ENCODE measurements at regions not wholly inside any gene's neighbourhood (a gene's known extent, or its start where the extent isn't known, plus 50 kb on each side); places are given as distances from the start of the nearest gene placed in this dataset.

- dilution Hi-C loops (cut with MboI; ENCODE audit: extremely low pct_ligation_motif_present, low sequenced_read_pairs): no loop called here
- no peak for FAIRE-seq
- H3K9me1 ChIP-seq (ENCODE audit: control insufficient read depth, extremely low read depth, insufficient read depth, low read length): no peaks in the 10 kb centered on the region
Observed at GRCh38 chr22:27552176-27552575, 249.4 kb downstream of the MN1 start.

GRCh38 chr22:27552863-27553262 lies 248.7 kb downstream of the MN1 start:
- H3K27me3 ChIP-seq (ENCODE audit: control insufficient read depth, extremely low read depth, insufficient read depth, low read length): no peaks in the 10 kb centered on the region
- no peak overlapping the region for H3K4me2 ChIP-seq (ENCODE audit: control insufficient read depth, extremely low read depth, insufficient read depth, low read depth, low read length)
- no peak overlapping the region for H2AFZ ChIP-seq (ENCODE audit: control insufficient read depth, low read length)
- H3K9ac ChIP-seq (ENCODE audit: control insufficient read depth, extremely low read depth, insufficient read depth, low read length): no peak overlapping the region
- H3K9me1 ChIP-seq (ENCODE audit: control insufficient read depth, extremely low read depth, insufficient read depth, low read length): no peaks in the 10 kb centered on the region
- H3K4me1 ChIP-seq (ENCODE audit: control insufficient read depth, extremely low read depth, insufficient read depth, low read length): peaks cover 4% of the 10 kb centered on the region
- H3K4me3 ChIP-seq (ENCODE audit: control insufficient read depth in 2 of 3, extremely low read depth in 1 of 3, insufficient read depth in 2 of 3, low read depth in 1 of 3, low read length in 3 of 3): no peak overlapping the region
- no peaks in the 10 kb centered on the region for H3K79me2 ChIP-seq (ENCODE audit: control insufficient read depth, insufficient read depth, low read length)
- no peak for FAIRE-seq
- no peak overlapping the region for H3K27ac ChIP-seq (ENCODE audit: control insufficient read depth, insufficient read depth, low read length)
- H3K36me3 ChIP-seq (ENCODE audit: control insufficient read depth in 2 of 2, extremely low read depth in 1 of 2, insufficient read depth in 2 of 2, low read length in 2 of 2): no peaks in the 10 kb centered on the region
- no peaks in the 10 kb centered on the region for H4K20me1 ChIP-seq (ENCODE audit: control insufficient read depth, extremely low read depth, insufficient read depth, low read length)
- no peak for DNase-seq (ENCODE audit: low read depth, low spot score)
- peaks cover 3% of the 10 kb centered on the region for H3K9me3 ChIP-seq (ENCODE audit: control insufficient read depth, low read depth, low read length)
- TF ChIP-seq EZH2 (IDR thresholded peaks at IDR 0.05; ENCODE audit: low read length): no peak
- TF ChIP-seq CTCF (optimal IDR thresholded peaks at IDR 0.05 in 1 of 3, IDR thresholded peaks at IDR 0.05 in 1 of 3, conservative IDR thresholded peaks at IDR 0.05 in 1 of 3; ENCODE audit: extremely low read depth in 1 of 3, insufficient read depth in 2 of 3, low read length in 3 of 3): no peak
- dilution Hi-C loops (cut with MboI; ENCODE audit: extremely low pct_ligation_motif_present, low sequenced_read_pairs): no loop called here

More at GRCh38 chr22:27552176-27552575, 249.4 kb downstream of the MN1 start:
- no peak for DNase-seq (ENCODE audit: low read depth, low spot score)
- Histone ChIP-seq H3K4me2 (ENCODE audit: control insufficient read depth, extremely low read depth, insufficient read depth, low read depth, low read length) (no peak overlapping the region), H3K9me3 (ENCODE audit: control insufficient read depth, low read depth, low read length) (peaks cover 3% of the 10 kb centered on the region), H3K4me3 (ENCODE audit: control insufficient read depth in 2 of 3, extremely low read depth in 1 of 3, insufficient read depth in 2 of 3, low read depth in 1 of 3, low read length in 3 of 3) (no peak overlapping the region), H2AFZ (ENCODE audit: control insufficient read depth, low read length) (no peak overlapping the region), H3K27ac (ENCODE audit: control insufficient read depth, insufficient read depth, low read length) (no peak overlapping the region), H3K27me3 (ENCODE audit: control insufficient read depth, extremely low read depth, insufficient read depth, low read length) (no peaks in the 10 kb centered on the region), H4K20me1 (ENCODE audit: control insufficient read depth, extremely low read depth, insufficient read depth, low read length) (no peaks in the 10 kb centered on the region), H3K9ac (ENCODE audit: control insufficient read depth, extremely low read depth, insufficient read depth, low read length) (no peak overlapping the region), H3K4me1 (ENCODE audit: control insufficient read depth, extremely low read depth, insufficient read depth, low read length) (peaks cover 4% of the 10 kb centered on the region), H3K79me2 (ENCODE audit: control insufficient read depth, insufficient read depth, low read length) (no peaks in the 10 kb centered on the region), H3K36me3 (ENCODE audit: control insufficient read depth in 2 of 2, extremely low read depth in 1 of 2, insufficient read depth in 2 of 2, low read length in 2 of 2) (no peaks in the 10 kb centered on the region)
- TF ChIP-seq EZH2 (IDR thresholded peaks at IDR 0.05; ENCODE audit: low read length): no peak
- no peak for TF ChIP-seq CTCF (optimal IDR thresholded peaks at IDR 0.05 in 1 of 3, IDR thresholded peaks at IDR 0.05 in 1 of 3, conservative IDR thresholded peaks at IDR 0.05 in 1 of 3; ENCODE audit: extremely low read depth in 1 of 3, insufficient read depth in 2 of 3, low read length in 3 of 3)

Data from keratinocyte (primary cell).